H1 (cell line): ENCODE measurements at regions not wholly inside any gene's neighbourhood (a gene's known extent, or its start where the extent isn't known, plus 50 kb on each side); places are given as distances from the start of the nearest gene placed in this dataset.

Experiments
- CHD1 ChIP-seq: IDR thresholded peaks from 2 replicates; pipeline ENCODE4 v1.6.1; 2012; ENCODE audit warnings: low read depth, low read length, improper control_type of control experiment
- SAP30 ChIP-seq: fragments of 300-600 bp; sonication (generic); IDR thresholded peaks from 2 replicates; pipeline ENCODE4 v1.7.1; 2012; ENCODE audit warnings: low read length, moderate library complexity, mild to moderate bottlenecking, inconsistent platforms; ENCODE audit not compliant: insufficient read depth, insufficient replicate concordance
- TAF7 ChIP-seq: optimal IDR thresholded peaks from 2 replicates; pipeline ENCODE3; 2011; ENCODE audit warnings: low read depth, mild to moderate bottlenecking, inconsistent platforms, low read length, moderate library complexity, borderline replicate concordance
- TBP ChIP-seq: IDR thresholded peaks from 2 replicates; pipeline ENCODE4 v1.6.1; 2011; ENCODE audit warnings: low read depth, low read length, improper control_type of control experiment
- YY1 ChIP-seq: IDR thresholded peaks from 2 replicates; pipeline ENCODE4 v1.6.1; 2011; ENCODE audit warnings: low read depth, mild to moderate bottlenecking, low read length
- TF ChIP-seq, protein P1 (sequence below): fragments of 300-600 bp; sonication (generic); IDR thresholded peaks from 2 replicates; pipeline ENCODE4 v1.7.1; 2012; ENCODE audit warnings: low read length, moderate library complexity, mild to moderate bottlenecking, inconsistent platforms; ENCODE audit not compliant: insufficient replicate concordance

DNA sequence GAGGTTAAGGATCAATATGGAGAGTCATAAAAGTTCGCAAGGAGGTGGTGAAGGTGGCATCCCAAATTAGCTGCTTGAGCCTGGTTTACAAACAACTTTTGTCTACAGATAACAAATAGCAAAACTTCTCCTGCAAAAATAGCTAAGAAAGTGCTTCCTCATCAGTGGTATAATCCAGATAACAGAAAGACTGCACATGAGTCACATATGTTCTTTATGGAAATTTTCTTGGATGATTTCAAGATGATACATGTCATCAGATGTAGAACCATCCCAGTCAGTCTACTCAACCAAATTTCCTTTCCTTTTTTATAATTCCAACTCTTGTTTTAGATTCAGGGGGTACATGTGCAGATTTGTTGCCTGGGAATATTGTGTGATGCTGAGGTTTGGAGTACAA is 133.0 kb downstream of the BTG1 start (continued):
- TF ChIP-seq, protein P1, sequence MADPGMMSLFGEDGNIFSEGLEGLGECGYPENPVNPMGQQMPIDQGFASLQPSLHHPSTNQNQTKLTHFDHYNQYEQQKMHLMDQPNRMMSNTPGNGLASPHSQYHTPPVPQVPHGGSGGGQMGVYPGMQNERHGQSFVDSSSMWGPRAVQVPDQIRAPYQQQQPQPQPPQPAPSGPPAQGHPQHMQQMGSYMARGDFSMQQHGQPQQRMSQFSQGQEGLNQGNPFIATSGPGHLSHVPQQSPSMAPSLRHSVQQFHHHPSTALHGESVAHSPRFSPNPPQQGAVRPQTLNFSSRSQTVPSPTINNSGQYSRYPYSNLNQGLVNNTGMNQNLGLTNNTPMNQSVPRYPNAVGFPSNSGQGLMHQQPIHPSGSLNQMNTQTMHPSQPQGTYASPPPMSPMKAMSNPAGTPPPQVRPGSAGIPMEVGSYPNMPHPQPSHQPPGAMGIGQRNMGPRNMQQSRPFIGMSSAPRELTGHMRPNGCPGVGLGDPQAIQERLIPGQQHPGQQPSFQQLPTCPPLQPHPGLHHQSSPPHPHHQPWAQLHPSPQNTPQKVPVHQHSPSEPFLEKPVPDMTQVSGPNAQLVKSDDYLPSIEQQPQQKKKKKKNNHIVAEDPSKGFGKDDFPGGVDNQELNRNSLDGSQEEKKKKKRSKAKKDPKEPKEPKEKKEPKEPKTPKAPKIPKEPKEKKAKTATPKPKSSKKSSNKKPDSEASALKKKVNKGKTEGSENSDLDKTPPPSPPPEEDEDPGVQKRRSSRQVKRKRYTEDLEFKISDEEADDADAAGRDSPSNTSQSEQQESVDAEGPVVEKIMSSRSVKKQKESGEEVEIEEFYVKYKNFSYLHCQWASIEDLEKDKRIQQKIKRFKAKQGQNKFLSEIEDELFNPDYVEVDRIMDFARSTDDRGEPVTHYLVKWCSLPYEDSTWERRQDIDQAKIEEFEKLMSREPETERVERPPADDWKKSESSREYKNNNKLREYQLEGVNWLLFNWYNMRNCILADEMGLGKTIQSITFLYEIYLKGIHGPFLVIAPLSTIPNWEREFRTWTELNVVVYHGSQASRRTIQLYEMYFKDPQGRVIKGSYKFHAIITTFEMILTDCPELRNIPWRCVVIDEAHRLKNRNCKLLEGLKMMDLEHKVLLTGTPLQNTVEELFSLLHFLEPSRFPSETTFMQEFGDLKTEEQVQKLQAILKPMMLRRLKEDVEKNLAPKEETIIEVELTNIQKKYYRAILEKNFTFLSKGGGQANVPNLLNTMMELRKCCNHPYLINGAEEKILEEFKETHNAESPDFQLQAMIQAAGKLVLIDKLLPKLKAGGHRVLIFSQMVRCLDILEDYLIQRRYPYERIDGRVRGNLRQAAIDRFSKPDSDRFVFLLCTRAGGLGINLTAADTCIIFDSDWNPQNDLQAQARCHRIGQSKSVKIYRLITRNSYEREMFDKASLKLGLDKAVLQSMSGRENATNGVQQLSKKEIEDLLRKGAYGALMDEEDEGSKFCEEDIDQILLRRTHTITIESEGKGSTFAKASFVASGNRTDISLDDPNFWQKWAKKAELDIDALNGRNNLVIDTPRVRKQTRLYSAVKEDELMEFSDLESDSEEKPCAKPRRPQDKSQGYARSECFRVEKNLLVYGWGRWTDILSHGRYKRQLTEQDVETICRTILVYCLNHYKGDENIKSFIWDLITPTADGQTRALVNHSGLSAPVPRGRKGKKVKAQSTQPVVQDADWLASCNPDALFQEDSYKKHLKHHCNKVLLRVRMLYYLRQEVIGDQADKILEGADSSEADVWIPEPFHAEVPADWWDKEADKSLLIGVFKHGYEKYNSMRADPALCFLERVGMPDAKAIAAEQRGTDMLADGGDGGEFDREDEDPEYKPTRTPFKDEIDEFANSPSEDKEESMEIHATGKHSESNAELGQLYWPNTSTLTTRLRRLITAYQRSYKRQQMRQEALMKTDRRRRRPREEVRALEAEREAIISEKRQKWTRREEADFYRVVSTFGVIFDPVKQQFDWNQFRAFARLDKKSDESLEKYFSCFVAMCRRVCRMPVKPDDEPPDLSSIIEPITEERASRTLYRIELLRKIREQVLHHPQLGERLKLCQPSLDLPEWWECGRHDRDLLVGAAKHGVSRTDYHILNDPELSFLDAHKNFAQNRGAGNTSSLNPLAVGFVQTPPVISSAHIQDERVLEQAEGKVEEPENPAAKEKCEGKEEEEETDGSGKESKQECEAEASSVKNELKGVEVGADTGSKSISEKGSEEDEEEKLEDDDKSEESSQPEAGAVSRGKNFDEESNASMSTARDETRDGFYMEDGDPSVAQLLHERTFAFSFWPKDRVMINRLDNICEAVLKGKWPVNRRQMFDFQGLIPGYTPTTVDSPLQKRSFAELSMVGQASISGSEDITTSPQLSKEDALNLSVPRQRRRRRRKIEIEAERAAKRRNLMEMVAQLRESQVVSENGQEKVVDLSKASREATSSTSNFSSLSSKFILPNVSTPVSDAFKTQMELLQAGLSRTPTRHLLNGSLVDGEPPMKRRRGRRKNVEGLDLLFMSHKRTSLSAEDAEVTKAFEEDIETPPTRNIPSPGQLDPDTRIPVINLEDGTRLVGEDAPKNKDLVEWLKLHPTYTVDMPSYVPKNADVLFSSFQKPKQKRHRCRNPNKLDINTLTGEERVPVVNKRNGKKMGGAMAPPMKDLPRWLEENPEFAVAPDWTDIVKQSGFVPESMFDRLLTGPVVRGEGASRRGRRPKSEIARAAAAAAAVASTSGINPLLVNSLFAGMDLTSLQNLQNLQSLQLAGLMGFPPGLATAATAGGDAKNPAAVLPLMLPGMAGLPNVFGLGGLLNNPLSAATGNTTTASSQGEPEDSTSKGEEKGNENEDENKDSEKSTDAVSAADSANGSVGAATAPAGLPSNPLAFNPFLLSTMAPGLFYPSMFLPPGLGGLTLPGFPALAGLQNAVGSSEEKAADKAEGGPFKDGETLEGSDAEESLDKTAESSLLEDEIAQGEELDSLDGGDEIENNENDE: no peak
- TF ChIP-seq TBP (no peak), SAP30 (no peak), TAF7 (no peak), CHD1 (no peak), YY1 (no peak)
